Upper lobe of left lung (tissue), 4 donors: ENCODE measurements at regions not wholly inside any gene's neighbourhood (a gene's known extent, or its start where the extent isn't known, plus 50 kb on each side); places are given as distances from the start of the nearest gene placed in this dataset.

Source experiments
- CTCF ChIP-seq, 6 experiments: fragments of 450-650 bp in 4 of 6; fragments of 200-600 bp in 2 of 6; sonication (generic) in 2 of 6; IDR thresholded peaks; one replicate each; pipeline ENCODE4 v1.5.1; 2016 to 2019; ENCODE audit warnings: antibody characterized with exemption in 6 of 6
- POLR2A ChIP-seq, 4 donors: fragments of 450-650 bp; IDR thresholded peaks; one replicate each; pipeline ENCODE4 v1.5.1; 2016 to 2017; ENCODE audit warnings: antibody characterized with exemption in 4 of 4, mild to moderate bottlenecking in 2 of 4

DNA sequence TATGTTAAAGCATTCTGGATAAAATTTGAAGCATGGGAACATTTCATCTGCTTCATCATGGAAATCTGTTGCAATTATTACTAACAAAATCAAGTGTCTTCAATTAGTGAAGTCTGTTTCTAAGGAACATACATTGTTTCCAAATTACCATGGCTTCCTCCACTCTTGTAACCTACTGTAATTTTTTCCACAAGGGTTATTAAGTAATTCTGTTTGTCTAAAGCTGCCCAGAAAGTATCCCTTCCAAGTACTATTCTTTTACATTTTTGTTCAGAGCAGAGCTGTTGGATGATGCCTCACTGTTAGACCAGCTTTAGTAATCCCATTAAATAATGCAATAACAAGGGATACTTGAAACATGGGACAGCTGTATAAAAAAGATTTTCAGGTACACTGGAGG, 483.5 kb upstream of the CD180 start:
- no peak for TF ChIP-seq CTCF (IDR thresholded peaks at IDR 0.05)
- TF ChIP-seq POLR2A (IDR thresholded peaks at IDR 0.05), result no peak
